ENCODE measurements at regions not wholly inside any gene's neighbourhood (a gene's known extent, or its start where the extent isn't known, plus 50 kb on each side); places are given as distances from the start of the nearest gene placed in this dataset.

DNA sequence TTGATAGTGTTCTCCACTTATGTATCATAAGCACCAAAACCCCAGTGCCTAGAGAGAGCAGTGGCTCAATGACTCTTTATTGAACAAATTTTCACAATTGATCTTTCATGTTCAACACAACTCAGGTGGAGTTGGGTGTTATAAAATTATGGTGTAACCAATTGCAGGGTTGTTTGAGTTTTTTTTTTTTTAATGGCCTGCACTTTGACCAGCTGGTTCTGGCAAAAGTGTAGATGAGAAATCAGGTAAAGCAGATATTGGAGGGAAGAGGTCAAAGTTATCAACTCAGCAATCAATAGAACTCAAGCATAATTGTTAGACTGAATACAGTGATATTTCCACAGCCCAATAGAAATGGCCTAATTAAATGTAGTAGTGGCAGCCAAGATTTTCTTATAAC lies 1386.3 kb downstream of the SUCLG1 start:
- TF ChIP-seq, protein P1, sequence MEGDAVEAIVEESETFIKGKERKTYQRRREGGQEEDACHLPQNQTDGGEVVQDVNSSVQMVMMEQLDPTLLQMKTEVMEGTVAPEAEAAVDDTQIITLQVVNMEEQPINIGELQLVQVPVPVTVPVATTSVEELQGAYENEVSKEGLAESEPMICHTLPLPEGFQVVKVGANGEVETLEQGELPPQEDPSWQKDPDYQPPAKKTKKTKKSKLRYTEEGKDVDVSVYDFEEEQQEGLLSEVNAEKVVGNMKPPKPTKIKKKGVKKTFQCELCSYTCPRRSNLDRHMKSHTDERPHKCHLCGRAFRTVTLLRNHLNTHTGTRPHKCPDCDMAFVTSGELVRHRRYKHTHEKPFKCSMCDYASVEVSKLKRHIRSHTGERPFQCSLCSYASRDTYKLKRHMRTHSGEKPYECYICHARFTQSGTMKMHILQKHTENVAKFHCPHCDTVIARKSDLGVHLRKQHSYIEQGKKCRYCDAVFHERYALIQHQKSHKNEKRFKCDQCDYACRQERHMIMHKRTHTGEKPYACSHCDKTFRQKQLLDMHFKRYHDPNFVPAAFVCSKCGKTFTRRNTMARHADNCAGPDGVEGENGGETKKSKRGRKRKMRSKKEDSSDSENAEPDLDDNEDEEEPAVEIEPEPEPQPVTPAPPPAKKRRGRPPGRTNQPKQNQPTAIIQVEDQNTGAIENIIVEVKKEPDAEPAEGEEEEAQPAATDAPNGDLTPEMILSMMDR (IDR thresholded peaks at IDR 0.05): no peak
- ChIA-PET CTCF (no interaction called here), POLR2A (no interaction called here)
- H3K4me1 ChIP-seq (ENCODE audit: insufficient read depth, low read length): no peaks in the 10 kb centered on the region
- no peak for DNase-seq
- no peak overlapping the region for H3K4me3 Mint-ChIP-seq
- H3K36me3 Mint-ChIP-seq (ENCODE audit: low read depth): no peaks in the 10 kb centered on the region
- H3K36me3 ChIP-seq (ENCODE audit: insufficient read depth, low read length): no peaks in the 10 kb centered on the region
- H3K9me3 ChIP-seq (ENCODE audit: control insufficient read depth in 1 of 2, insufficient read depth in 1 of 2, low read length in 2 of 2): no peaks in the 10 kb centered on the region
- intact Hi-C loops (cut with DNase I, micrococcal nuclease): no loop called here
- no peak overlapping the region for H3K4me3 ChIP-seq (ENCODE audit: low read length)
- H3K27ac Mint-ChIP-seq: no peak overlapping the region
- H3K27ac ChIP-seq (ENCODE audit: low read depth in 1 of 2, low read length in 2 of 2): no peak overlapping the region
- no peaks in the 10 kb centered on the region for H3K27me3 Mint-ChIP-seq
- no peak for ATAC-seq (ENCODE audit: poor library complexity)
- no peaks in the 10 kb centered on the region for H3K27me3 ChIP-seq (ENCODE audit: control insufficient read depth in 1 of 2, insufficient read depth in 2 of 2, low read length in 2 of 2)
- H3K4me1 Mint-ChIP-seq (ENCODE audit: low read depth): no peaks in the 10 kb centered on the region
- peaks cover 16% of the 10 kb centered on the region for H3K9me3 Mint-ChIP-seq

DNA sequence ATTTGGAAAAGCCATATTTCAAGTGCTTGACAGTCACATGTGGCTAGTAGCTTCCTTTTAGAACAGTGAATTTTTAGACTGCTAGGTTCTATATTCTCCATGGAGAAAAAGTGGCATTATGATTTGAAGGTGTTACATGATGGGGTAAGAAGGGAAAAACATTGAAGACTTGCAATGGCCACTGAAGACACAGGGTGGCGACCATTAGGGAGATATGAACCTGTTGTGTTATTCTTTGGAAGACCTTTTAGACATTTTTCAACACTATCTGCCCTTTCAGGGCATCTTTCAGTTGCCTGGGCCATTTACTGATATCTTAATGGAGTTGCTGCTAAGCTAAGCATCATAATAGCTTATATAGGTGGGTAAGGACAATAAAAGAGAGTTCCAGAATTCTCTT lies 1387.2 kb downstream of the SUCLG1 start:
- Histone ChIP-seq H3K27me3 (ENCODE audit: control insufficient read depth in 1 of 2, insufficient read depth in 2 of 2, low read length in 2 of 2) (no peaks in the 10 kb centered on the region), H3K36me3 (ENCODE audit: insufficient read depth, low read length) (no peaks in the 10 kb centered on the region), H3K9me3 (ENCODE audit: control insufficient read depth in 1 of 2, insufficient read depth in 1 of 2, low read length in 2 of 2) (no peaks in the 10 kb centered on the region), H3K27ac (ENCODE audit: low read depth in 1 of 2, low read length in 2 of 2) (no peak overlapping the region), H3K4me1 (ENCODE audit: insufficient read depth, low read length) (no peaks in the 10 kb centered on the region), H3K4me3 (ENCODE audit: low read length) (no peak overlapping the region)
- H3K9me3 Mint-ChIP-seq: peaks cover 16% of the 10 kb centered on the region
- ChIA-PET POLR2A (no interaction called here), CTCF (no interaction called here)
- no peak for ATAC-seq (ENCODE audit: poor library complexity)
- H3K36me3 Mint-ChIP-seq (ENCODE audit: low read depth): no peaks in the 10 kb centered on the region
- no peak overlapping the region for H3K27ac Mint-ChIP-seq
- no peaks in the 10 kb centered on the region for H3K4me1 Mint-ChIP-seq (ENCODE audit: low read depth)
- no peak for DNase-seq
- no peaks in the 10 kb centered on the region for H3K27me3 Mint-ChIP-seq
- H3K4me3 Mint-ChIP-seq: no peak overlapping the region
- TF ChIP-seq, protein P1 (IDR thresholded peaks at IDR 0.05): no peak
- intact Hi-C loops (cut with DNase I, micrococcal nuclease): no loop called here

DNA sequence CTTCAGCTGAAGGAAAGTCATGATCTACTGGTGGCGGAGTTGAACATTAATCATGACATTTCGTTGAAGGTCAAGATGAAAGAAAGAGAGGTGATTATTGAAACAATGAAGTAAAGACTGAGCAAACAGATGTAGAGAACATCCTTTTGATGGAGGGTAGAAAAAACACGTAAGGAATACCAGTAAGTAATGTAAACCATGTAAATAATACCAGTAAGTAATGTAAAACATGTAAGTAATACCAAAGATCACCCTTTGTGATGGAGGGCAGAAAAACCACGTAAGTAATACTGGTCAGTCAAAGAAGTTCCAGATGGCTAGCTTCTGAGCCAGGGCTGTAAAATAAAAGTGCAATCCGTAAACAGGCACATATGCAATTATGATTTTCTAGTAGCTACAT lies 1387.7 kb downstream of the SUCLG1 start:
- intact Hi-C loops (cut with DNase I, micrococcal nuclease): no loop called here
- Mint-ChIP-seq H3K9me3 (peaks cover 19% of the 10 kb centered on the region), H3K36me3 (ENCODE audit: low read depth) (no peaks in the 10 kb centered on the region), H3K27ac (no peak overlapping the region), H3K4me3 (no peak overlapping the region), H3K27me3 (no peaks in the 10 kb centered on the region), H3K4me1 (ENCODE audit: low read depth) (no peaks in the 10 kb centered on the region)
- H3K27ac ChIP-seq (ENCODE audit: low read depth in 1 of 2, low read length in 2 of 2): no peak overlapping the region
- no peaks in the 10 kb centered on the region for H3K36me3 ChIP-seq (ENCODE audit: insufficient read depth, low read length)
- H3K4me3 ChIP-seq (ENCODE audit: low read length): no peak overlapping the region
- ATAC-seq (ENCODE audit: poor library complexity) (no peak), DNase-seq (no peak)
- H3K9me3 ChIP-seq (ENCODE audit: control insufficient read depth in 1 of 2, insufficient read depth in 1 of 2, low read length in 2 of 2): no peaks in the 10 kb centered on the region
- TF ChIP-seq, protein P1 (IDR thresholded peaks at IDR 0.05): no peak
- no peaks in the 10 kb centered on the region for H3K27me3 ChIP-seq (ENCODE audit: control insufficient read depth in 1 of 2, insufficient read depth in 2 of 2, low read length in 2 of 2)
- CTCF ChIA-PET: no interaction called here
- POLR2A ChIA-PET: no interaction called here
- no peaks in the 10 kb centered on the region for H3K4me1 ChIP-seq (ENCODE audit: insufficient read depth, low read length)
